DMS53 (cell line): ENCODE measurements at regions not wholly inside any gene's neighbourhood (a gene's known extent, or its start where the extent isn't known, plus 50 kb on each side); places are given as distances from the start of the nearest gene placed in this dataset.

ENCODE experiments used
- DNase-seq: peaks from one replicate; lab custom pipeline; 2025; lab: John Stamatoyannopoulos, UW

GRCh38 chr5:88364991-88365390, 96.3 kb upstream of the TMEM161B start:
- DNase-seq = no peak

- no peak for DNase-seq
Measured at GRCh38 chr5:88355490-88356050, 86.9 kb upstream of the TMEM161B start.

GRCh38 chr5:88325868-88326267, 57.2 kb upstream of the TMEM161B start:
- peak; percentile 4 for DNase-seq

GRCh38 chr5:88322785-88323184, 54.1 kb upstream of the TMEM161B start:
- no peak for DNase-seq
